ENCODE measurements at regions not wholly inside any gene's neighbourhood (a gene's known extent, or its start where the extent isn't known, plus 50 kb on each side); places are given as distances from the start of the nearest gene placed in this dataset.

- TF ChIP-seq CTCF (IDR thresholded peaks at IDR 0.05), result no peak
- TF ChIP-seq POLR2A (IDR thresholded peaks at IDR 0.05), result no peak
Observed at GRCh38 chr15:93165734-93166470, 76.9 kb upstream of the RGMA start.
